Activated CD8-positive, alpha-beta memory T cell treated with anti-CD3 and anti-CD28 coated beads for 4 hours (primary cell): ENCODE measurements at regions not wholly inside any gene's neighbourhood (a gene's known extent, or its start where the extent isn't known, plus 50 kb on each side); places are given as distances from the start of the nearest gene placed in this dataset.

Experiments used
- DNase-seq, 2 donors: peaks; one replicate each; pipeline ENCODE4 v3.0.0-alpha.2; 2020; ENCODE audit warnings: low read depth in 2 of 2

GRCh38 chr4:177047851-177048174, 255.1 kb upstream of the VEGFC start:
- DNase-seq = no peak

GRCh38 chr4:177051473-177052060, 258.1 kb upstream of the NEIL3 start:
- no peak for DNase-seq

- no peak for DNase-seq
These were observed 257.3 kb upstream of the NEIL3 start for GRCh38 chr4:177052211-177052934.

- DNase-seq = no peak
These were observed 252.5 kb upstream of the NEIL3 start for GRCh38 chr4:177057186-177057585.

GRCh38 chr4:177064116-177064515, 245.6 kb upstream of the NEIL3 start:
- DNase-seq = no peak

- DNase-seq = no peak
These were observed 244.8 kb upstream of the NEIL3 start for GRCh38 chr4:177064729-177065394.

GRCh38 chr4:177066746-177067145, 242.9 kb upstream of the NEIL3 start:
- DNase-seq = no peak

- no peak for DNase-seq
These were observed 239.1 kb upstream of the NEIL3 start for GRCh38 chr4:177070533-177071058.

GRCh38 chr4:177077095-177077971, 232.3 kb upstream of the NEIL3 start:
- no peak for DNase-seq

GRCh38 chr4:177079327-177079726, 230.3 kb upstream of the NEIL3 start:
- no peak for DNase-seq

GRCh38 chr4:177080388-177080787, 229.3 kb upstream of the NEIL3 start:
- DNase-seq = no peak

GRCh38 chr4:177087060-177087459, 222.6 kb upstream of the NEIL3 start:
- DNase-seq = no peak

- no peak for DNase-seq
These were observed 222.2 kb upstream of the NEIL3 start for GRCh38 chr4:177087499-177087898.

GRCh38 chr4:177091515-177091914, 218.2 kb upstream of the NEIL3 start:
- no peak for DNase-seq

GRCh38 chr4:177092807-177093206, 216.9 kb upstream of the NEIL3 start:
- DNase-seq = no peak

GRCh38 chr4:177093964-177094363, 215.7 kb upstream of the NEIL3 start:
- DNase-seq = no peak

- no peak for DNase-seq
These were observed 212.4 kb upstream of the NEIL3 start for GRCh38 chr4:177097291-177097690.

GRCh38 chr4:177099211-177099610, 210.5 kb upstream of the NEIL3 start:
- DNase-seq = no peak

- no peak for DNase-seq
These were observed 209.4 kb upstream of the NEIL3 start for GRCh38 chr4:177100307-177100706.

- DNase-seq = no peak
These were observed 206.1 kb upstream of the NEIL3 start for GRCh38 chr4:177103619-177104018.

- no peak for DNase-seq
These were observed 204.1 kb upstream of the NEIL3 start for GRCh38 chr4:177105536-177105935.

- DNase-seq = no peak
These were observed 202.3 kb upstream of the NEIL3 start for GRCh38 chr4:177107288-177107921.
